A549 (cell line): ENCODE measurements at regions not wholly inside any gene's neighbourhood (a gene's known extent, or its start where the extent isn't known, plus 50 kb on each side); places are given as distances from the start of the nearest gene placed in this dataset.

Experiments used
- ATAC-seq, 2 experiments: fragments of 200-7000 bp in 1 of 2; fragments of >200 bp in 1 of 2; cut with Nextera tagmentation in 1 of 2; cut with Tn5 transposase in 1 of 2; 3 replicates each; pipeline versions ENCODE4 v1.8.0 to v1.9.1; 2018 to 2020; ENCODE audit warnings: mild to moderate bottlenecking in 1 of 2, moderate library complexity in 1 of 2
- CTCF ChIA-PET: fragments of 300-600 bp; sonication (Branson Sonifier 250); formaldehyde crosslinking; extraction: SDS; loops from one replicate; lab custom pipeline; 2021; ENCODE audit warnings: antibody characterized with exemption, inconsistent platforms; lab: Yijun Ruan, JAX
- POLR2A ChIA-PET: fragments of 350-600 bp; formaldehyde crosslinking; extraction: SDS; loops from one replicate; lab custom pipeline; 2021; ENCODE audit warnings: antibody characterized with exemption, inconsistent platforms; lab: Yijun Ruan, JAX
- DNase-seq, 2 experiments: peaks; one replicate each; pipeline versions ENCODE4 v3.0.0 to v3.0.0-alpha.2; 2011 to 2016; ENCODE audit warnings: low read depth in 1 of 2, low spot score in 1 of 2
- FAIRE-seq: peaks from 2 replicates; lab custom pipeline; 2011; peaks lifted over from hg19 to GRCh38; lab: Jason Lieb, UNC
- H3K27ac ChIP-seq, 2 experiments: fragments of >200 bp; sonication (Bioruptor Twin); formaldehyde crosslinking; 3 replicates each; pipeline ENCODE4 v1.5.1; 2016 to 2017
- H3K4me1 ChIP-seq: fragments of >200 bp; sonication (Bioruptor Twin); formaldehyde crosslinking; 3 replicates; pipeline ENCODE4 v1.6.1; 2016
- H3K4me2 ChIP-seq: fragments of >200 bp; sonication (Bioruptor Twin); formaldehyde crosslinking; 3 replicates; pipeline ENCODE4 v1.6.1; 2016
- H3K4me3 ChIP-seq: fragments of >200 bp; sonication (Bioruptor Twin); formaldehyde crosslinking; 3 replicates; pipeline ENCODE4 v1.5.1; 2016
- H3K9me3 ChIP-seq: fragments of >200 bp; sonication (Bioruptor Twin); formaldehyde crosslinking; 3 replicates; pipeline ENCODE4 v1.6.1; 2016
- BCL3 ChIP-seq: fragments of >200 bp; sonication (Bioruptor Twin); formaldehyde crosslinking; IDR thresholded peaks from 3 replicates; pipeline ENCODE4 v1.6.1; 2016
- BHLHE40 ChIP-seq: IDR thresholded peaks from 2 replicates; pipeline ENCODE4 v1.6.1; 2012; ENCODE audit warnings: low read depth, low read length, inconsistent platforms
- E2F6 ChIP-seq: IDR thresholded peaks from 2 replicates; pipeline ENCODE4 v1.6.1; 2012; ENCODE audit warnings: low read depth, borderline replicate concordance
- EHF ChIP-seq: fragments of 250-450 bp; sonication (Bioruptor Pico); IDR thresholded peaks from 2 replicates; pipeline ENCODE4 v1.5.0; 2020; ENCODE audit warnings: mild to moderate bottlenecking
- FOXS1 ChIP-seq: fragments of 250-450 bp; sonication (Bioruptor Pico); IDR thresholded peaks from 2 replicates; pipeline ENCODE4 v1.5.0; 2020; ENCODE audit warnings: mild to moderate bottlenecking, moderate library complexity
- HDAC2 ChIP-seq: fragments of 200-600 bp; sonication (generic); IDR thresholded peaks from 2 replicates; pipeline ENCODE4 v1.6.1; 2016
- HMGXB4 ChIP-seq: fragments of 250-450 bp; sonication (Bioruptor Pico); IDR thresholded peaks from 2 replicates; pipeline ENCODE4 v1.5.0; 2021; ENCODE audit warnings: mild to moderate bottlenecking, moderate library complexity, borderline replicate concordance
- JUNB ChIP-seq: fragments of >200 bp; sonication (Bioruptor Twin); formaldehyde crosslinking; IDR thresholded peaks from 2 replicates; pipeline ENCODE4 v1.6.1; 2016
- KDM1A ChIP-seq: fragments of 200-600 bp; sonication (generic); IDR thresholded peaks from 2 replicates; pipeline ENCODE4 v1.6.1; 2016; ENCODE audit warnings: low read depth, mild to moderate bottlenecking
- MYC ChIP-seq: IDR thresholded peaks from 2 replicates; pipeline ENCODE4 v1.6.1; 2012; ENCODE audit warnings: mild to moderate bottlenecking, inconsistent platforms, low read length, improper control_type of control experiment, borderline replicate concordance
- NFE2L2 ChIP-seq: fragments of 150-350 bp; conservative IDR thresholded peaks from 2 replicates; pipeline ENCODE4 v1.6.1; 2014; ENCODE audit warnings: low read length
- NPAS2 ChIP-seq: fragments of 250-450 bp; sonication (Bioruptor Pico); IDR thresholded peaks from 2 replicates; pipeline ENCODE4 v1.8.0; 2022; ENCODE audit warnings: mild to moderate bottlenecking, moderate library complexity, borderline replicate concordance
- NR3C1 ChIP-seq: fragments of >200 bp; sonication (Bioruptor Twin); formaldehyde crosslinking; IDR thresholded peaks from 3 replicates; pipeline ENCODE4 v1.6.1; 2017
- RFX5 ChIP-seq: fragments of 450-650 bp; IDR thresholded peaks from 2 replicates; pipeline ENCODE4 v1.7.1; 2014; ENCODE audit warnings: antibody characterized with exemption, mild to moderate bottlenecking, moderate library complexity
- SREBF2 ChIP-seq: fragments of 450-650 bp; IDR thresholded peaks from 2 replicates; pipeline ENCODE4 v1.6.1; 2014; ENCODE audit warnings: mild to moderate bottlenecking, moderate library complexity
- TFCP2L1 ChIP-seq: fragments of 250-450 bp; sonication (Bioruptor Pico); IDR thresholded peaks from 2 replicates; pipeline ENCODE4 v1.5.0; 2021; ENCODE audit warnings: mild to moderate bottlenecking
- TP53 ChIP-seq: fragments of 250-450 bp; sonication (Bioruptor Pico); IDR thresholded peaks from 2 replicates; pipeline ENCODE4 v1.5.0; 2021; ENCODE audit warnings: mild to moderate bottlenecking, moderate library complexity
- ZSCAN20 ChIP-seq: fragments of 250-450 bp; sonication (Bioruptor Pico); IDR thresholded peaks from 2 replicates; pipeline ENCODE4 v1.8.0; 2022; ENCODE audit warnings: mild to moderate bottlenecking, moderate library complexity
- WGBS: methylation state at CpG from one replicate; pipeline ENCODE4 v1.1.6; 2017; ENCODE audit errors: missing lambda C conversion rate; 5-methylcytosine and 5-hydroxymethylcytosine counted together
- TF ChIP-seq, protein P1 (sequence below): fragments of 150-350 bp; IDR thresholded peaks from 2 replicates; pipeline ENCODE4 v1.6.1; 2014; ENCODE audit warnings: low read depth, mild to moderate bottlenecking, low read length
- TF ChIP-seq, protein P2 (sequence below): fragments of >200 bp; sonication (Bioruptor Twin); formaldehyde crosslinking; IDR thresholded peaks from 2 replicates; pipeline ENCODE4 v1.6.1; 2016
- TF ChIP-seq, protein P3 (sequence below): fragments of 200-600 bp; sonication (generic); IDR thresholded peaks from 2 replicates; pipeline ENCODE4 v1.6.1; 2016; ENCODE audit warnings: antibody characterized with exemption, mild to moderate bottlenecking, moderate library complexity

GRCh38 chr22:46060292-46061123, 83.5 kb upstream of the WNT7B start:
- CTCF ChIA-PET, result interaction anchor here (1.3 kb wide), 1 partner anchor 54 kb away, joined by 4 read pairs; no protein-coding TSS in a partner anchor
- ATAC-seq, result no peak
- H3K4me1 ChIP-seq, result peaks cover 35% of the 10 kb centered on the region
- 89% methylated on average over 14 of the region's 14 CpGs for WGBS
- no peak overlapping the region for H3K4me2 ChIP-seq
- TF ChIP-seq BCL3 (no peak), E2F6 (no peak), FOXS1 (no peak), TFCP2L1 (no peak), HMGXB4 (CRISPR knock-in tag) (no peak), RFX5 (no peak)
- no peak overlapping the region for H3K4me3 ChIP-seq
- no peak for FAIRE-seq
- DNase-seq, result no peak
- POLR2A ChIA-PET, result no interaction called here
- H3K27ac ChIP-seq, result no peak overlapping the region
- H3K9me3 ChIP-seq, result no peaks in the 10 kb centered on the region

GRCh38 chr22:46061124-46061500, 84.2 kb upstream of the WNT7B start:
- Histone ChIP-seq H3K4me3 (no peak overlapping the region), H3K4me2 (no peak overlapping the region), H3K9me3 (no peaks in the 10 kb centered on the region), H3K4me1 (peaks cover 34% of the 10 kb centered on the region), H3K27ac (no peak overlapping the region)
- FAIRE-seq (no peak), DNase-seq (no peak), ATAC-seq (no peak)
- WGBS, result 98% methylated on average over 25 of the region's 38 CpGs
- CTCF ChIA-PET, result no interaction called here
- TF ChIP-seq EHF (CRISPR knock-in tag) (no peak), MYC (no peak), ZSCAN20 (CRISPR knock-in tag) (no peak), TP53 (no peak), HDAC2 (no peak), BHLHE40 (no peak), KDM1A (no peak), NPAS2 (no peak), NFE2L2 (no peak), FOXS1 (no peak), NR3C1 (no peak)
- TF ChIP-seq, protein P1, sequence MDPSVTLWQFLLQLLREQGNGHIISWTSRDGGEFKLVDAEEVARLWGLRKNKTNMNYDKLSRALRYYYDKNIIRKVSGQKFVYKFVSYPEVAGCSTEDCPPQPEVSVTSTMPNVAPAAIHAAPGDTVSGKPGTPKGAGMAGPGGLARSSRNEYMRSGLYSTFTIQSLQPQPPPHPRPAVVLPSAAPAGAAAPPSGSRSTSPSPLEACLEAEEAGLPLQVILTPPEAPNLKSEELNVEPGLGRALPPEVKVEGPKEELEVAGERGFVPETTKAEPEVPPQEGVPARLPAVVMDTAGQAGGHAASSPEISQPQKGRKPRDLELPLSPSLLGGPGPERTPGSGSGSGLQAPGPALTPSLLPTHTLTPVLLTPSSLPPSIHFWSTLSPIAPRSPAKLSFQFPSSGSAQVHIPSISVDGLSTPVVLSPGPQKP, result no peak
- TF ChIP-seq, all 56 proteins: peak for 0
- POLR2A ChIA-PET, result no interaction called here

DNA sequence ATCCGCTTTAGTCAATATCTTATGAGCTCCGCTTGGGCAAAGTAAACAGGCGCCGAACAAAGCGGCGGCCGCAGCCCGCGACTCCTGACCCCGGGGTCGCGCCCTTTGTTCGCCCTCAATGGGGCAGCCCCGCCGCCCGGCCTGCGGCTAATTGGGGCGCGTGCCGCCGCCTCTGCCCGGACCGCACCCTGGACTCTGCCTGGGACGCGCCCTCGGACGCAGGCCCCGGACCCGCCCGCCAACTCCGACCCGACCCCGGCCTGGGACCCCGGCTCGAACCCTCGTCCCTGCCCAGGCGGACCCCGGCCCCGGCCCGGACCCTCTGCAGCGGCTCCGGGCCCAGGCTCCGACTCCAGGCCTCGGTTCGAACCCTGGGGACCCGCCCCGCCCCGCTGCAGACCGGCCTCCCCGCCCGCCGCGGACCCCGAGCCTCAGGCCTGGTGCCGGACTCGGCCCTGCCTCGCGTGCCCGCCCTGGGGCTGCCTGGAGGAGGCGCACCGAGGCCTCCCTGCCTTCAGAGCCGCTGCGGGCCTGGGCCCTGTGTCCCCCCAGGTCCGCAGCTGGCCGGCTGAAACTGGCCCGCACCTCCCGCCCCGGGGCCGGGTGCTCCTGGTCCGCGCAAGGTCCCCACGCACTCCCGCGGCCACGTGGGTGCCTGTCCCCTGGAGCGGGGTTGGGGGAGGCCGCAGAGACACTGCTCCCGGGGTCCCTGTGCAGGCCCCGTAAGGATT, 84.7 kb upstream of the WNT7B start:
- CTCF ChIA-PET, result interaction anchor here (1.7 kb wide), 1 partner anchor 55 kb away, joined by 4 read pairs; no protein-coding TSS in a partner anchor
- TF ChIP-seq JUNB (no peak), BHLHE40 (no peak), SREBF2 (no peak)
- TF ChIP-seq, protein P2, sequence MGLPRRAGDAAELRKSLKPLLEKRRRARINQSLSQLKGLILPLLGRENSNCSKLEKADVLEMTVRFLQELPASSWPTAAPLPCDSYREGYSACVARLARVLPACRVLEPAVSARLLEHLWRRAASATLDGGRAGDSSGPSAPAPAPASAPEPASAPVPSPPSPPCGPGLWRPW, result no peak
- TF ChIP-seq, protein P3, sequence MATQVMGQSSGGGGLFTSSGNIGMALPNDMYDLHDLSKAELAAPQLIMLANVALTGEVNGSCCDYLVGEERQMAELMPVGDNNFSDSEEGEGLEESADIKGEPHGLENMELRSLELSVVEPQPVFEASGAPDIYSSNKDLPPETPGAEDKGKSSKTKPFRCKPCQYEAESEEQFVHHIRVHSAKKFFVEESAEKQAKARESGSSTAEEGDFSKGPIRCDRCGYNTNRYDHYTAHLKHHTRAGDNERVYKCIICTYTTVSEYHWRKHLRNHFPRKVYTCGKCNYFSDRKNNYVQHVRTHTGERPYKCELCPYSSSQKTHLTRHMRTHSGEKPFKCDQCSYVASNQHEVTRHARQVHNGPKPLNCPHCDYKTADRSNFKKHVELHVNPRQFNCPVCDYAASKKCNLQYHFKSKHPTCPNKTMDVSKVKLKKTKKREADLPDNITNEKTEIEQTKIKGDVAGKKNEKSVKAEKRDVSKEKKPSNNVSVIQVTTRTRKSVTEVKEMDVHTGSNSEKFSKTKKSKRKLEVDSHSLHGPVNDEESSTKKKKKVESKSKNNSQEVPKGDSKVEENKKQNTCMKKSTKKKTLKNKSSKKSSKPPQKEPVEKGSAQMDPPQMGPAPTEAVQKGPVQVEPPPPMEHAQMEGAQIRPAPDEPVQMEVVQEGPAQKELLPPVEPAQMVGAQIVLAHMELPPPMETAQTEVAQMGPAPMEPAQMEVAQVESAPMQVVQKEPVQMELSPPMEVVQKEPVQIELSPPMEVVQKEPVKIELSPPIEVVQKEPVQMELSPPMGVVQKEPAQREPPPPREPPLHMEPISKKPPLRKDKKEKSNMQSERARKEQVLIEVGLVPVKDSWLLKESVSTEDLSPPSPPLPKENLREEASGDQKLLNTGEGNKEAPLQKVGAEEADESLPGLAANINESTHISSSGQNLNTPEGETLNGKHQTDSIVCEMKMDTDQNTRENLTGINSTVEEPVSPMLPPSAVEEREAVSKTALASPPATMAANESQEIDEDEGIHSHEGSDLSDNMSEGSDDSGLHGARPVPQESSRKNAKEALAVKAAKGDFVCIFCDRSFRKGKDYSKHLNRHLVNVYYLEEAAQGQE, result no peak
- DNase-seq, result no peak
- Histone ChIP-seq H3K4me2 (no peak overlapping the region), H3K9me3 (no peaks in the 10 kb centered on the region), H3K4me1 (peaks cover 29% of the 10 kb centered on the region), H3K4me3 (no peak overlapping the region), H3K27ac (no peak overlapping the region)
- POLR2A ChIA-PET, result no interaction called here
- 95% methylated on average over 38 of the region's 79 CpGs for WGBS
- ATAC-seq, result no peak
- FAIRE-seq, result no peak
